ENCODE measurements at regions not wholly inside any gene's neighbourhood (a gene's known extent, or its start where the extent isn't known, plus 50 kb on each side); places are given as distances from the start of the nearest gene placed in this dataset.

- WGBS, 2 donors: 91 to 92% methylated on average over 3 of the region's 3 CpGs
- no peak for TF ChIP-seq CTCF (IDR thresholded peaks at IDR 0.05; ENCODE audit: control extremely low read depth, extremely low read depth)
Measured at GRCh38 chr13:76647550-76647949, 238.7 kb downstream of the KCTD12 start.

GRCh38 chr13:76646946-76647345, 239.3 kb downstream of the KCTD12 start:
- WGBS, 2 donors: 93 to 95% methylated on average over 2 of the region's 2 CpGs
- Histone ChIP-seq H3K27ac (ENCODE audit: low read depth in 1 of 2, low read length in 1 of 2) (no peak overlapping the region), H3K4me1 (ENCODE audit: control insufficient read depth in 5 of 5, insufficient read depth in 5 of 5, low read length in 5 of 5) (no peaks in the 10 kb centered on the region), H3K36me3 (ENCODE audit: control insufficient read depth in 4 of 4, insufficient read depth in 4 of 4, low read length in 4 of 4) (no peaks in the 10 kb centered on the region), H3K9me3 (ENCODE audit: control insufficient read depth in 4 of 4, insufficient read depth in 3 of 4, low read length in 3 of 4) (no peaks in the 10 kb centered on the region), H3K27me3 (ENCODE audit: control insufficient read depth in 3 of 3, insufficient read depth in 3 of 3, low read length in 2 of 3) (no peaks in the 10 kb centered on the region), H3K9ac (ENCODE audit: insufficient read depth in 1 of 2, low read length in 2 of 2) (no peak overlapping the region), H3K4me3 (no peak overlapping the region)
- TF ChIP-seq CTCF (IDR thresholded peaks at IDR 0.05; ENCODE audit: control extremely low read depth, extremely low read depth): no peak
- ATAC-seq (ENCODE audit: insufficient read depth, low FRiP score): no peak
- DNase-seq: no peak

More at GRCh38 chr13:76647550-76647949, 238.7 kb downstream of the KCTD12 start:
- ATAC-seq (ENCODE audit: insufficient read depth, low FRiP score) (no peak), DNase-seq (no peak)
- Histone ChIP-seq H3K27ac (ENCODE audit: low read depth in 1 of 2, low read length in 1 of 2) (no peak overlapping the region), H3K9ac (ENCODE audit: insufficient read depth in 1 of 2, low read length in 2 of 2) (no peak overlapping the region), H3K36me3 (ENCODE audit: control insufficient read depth in 4 of 4, insufficient read depth in 4 of 4, low read length in 4 of 4) (no peaks in the 10 kb centered on the region), H3K27me3 (ENCODE audit: control insufficient read depth in 3 of 3, insufficient read depth in 3 of 3, low read length in 2 of 3) (no peaks in the 10 kb centered on the region), H3K9me3 (ENCODE audit: control insufficient read depth in 4 of 4, insufficient read depth in 3 of 4, low read length in 3 of 4) (no peaks in the 10 kb centered on the region), H3K4me1 (ENCODE audit: control insufficient read depth in 5 of 5, insufficient read depth in 5 of 5, low read length in 5 of 5) (no peaks in the 10 kb centered on the region), H3K4me3 (no peak overlapping the region)

- Histone ChIP-seq H3K27ac (ENCODE audit: low read depth in 1 of 2, low read length in 1 of 2) (no peak overlapping the region), H3K9me3 (ENCODE audit: control insufficient read depth in 4 of 4, insufficient read depth in 3 of 4, low read length in 3 of 4) (no peaks in the 10 kb centered on the region), H3K4me1 (ENCODE audit: control insufficient read depth in 5 of 5, insufficient read depth in 5 of 5, low read length in 5 of 5) (no peaks in the 10 kb centered on the region), H3K36me3 (ENCODE audit: control insufficient read depth in 4 of 4, insufficient read depth in 4 of 4, low read length in 4 of 4) (no peaks in the 10 kb centered on the region), H3K4me3 (no peak overlapping the region), H3K27me3 (ENCODE audit: control insufficient read depth in 3 of 3, insufficient read depth in 3 of 3, low read length in 2 of 3) (no peaks in the 10 kb centered on the region), H3K9ac (ENCODE audit: insufficient read depth in 1 of 2, low read length in 2 of 2) (no peak overlapping the region)
- 90 to 96% methylated on average over 2 of the region's 2 CpGs for WGBS, 2 donors
- TF ChIP-seq CTCF (IDR thresholded peaks at IDR 0.05; ENCODE audit: control extremely low read depth, extremely low read depth): no peak
- ATAC-seq (ENCODE audit: insufficient read depth, low FRiP score) (no peak), DNase-seq (no peak)
Measured at GRCh38 chr13:76645632-76646031, 240.6 kb downstream of the KCTD12 start.

- WGBS, 2 donors: 0 to 49% methylated on average over 1 of the region's 1 CpG
- H3K4me3 ChIP-seq: no peak overlapping the region
- H3K9ac ChIP-seq (ENCODE audit: insufficient read depth in 1 of 2, low read length in 2 of 2): no peak overlapping the region
- no peak for TF ChIP-seq CTCF (IDR thresholded peaks at IDR 0.05; ENCODE audit: control extremely low read depth, extremely low read depth)
- H3K27ac ChIP-seq (ENCODE audit: low read depth in 1 of 2, low read length in 1 of 2): no peak overlapping the region
- no peaks in the 10 kb centered on the region for H3K9me3 ChIP-seq (ENCODE audit: control insufficient read depth in 4 of 4, insufficient read depth in 3 of 4, low read length in 3 of 4)
- no peaks in the 10 kb centered on the region for H3K36me3 ChIP-seq (ENCODE audit: control insufficient read depth in 4 of 4, insufficient read depth in 4 of 4, low read length in 4 of 4)
- H3K4me1 ChIP-seq (ENCODE audit: control insufficient read depth in 5 of 5, insufficient read depth in 5 of 5, low read length in 5 of 5): no peaks in the 10 kb centered on the region
- ATAC-seq (ENCODE audit: insufficient read depth, low FRiP score): no peak
- no peaks in the 10 kb centered on the region for H3K27me3 ChIP-seq (ENCODE audit: control insufficient read depth in 3 of 3, insufficient read depth in 3 of 3, low read length in 2 of 3)
- peak in 2 of 3 donors; percentile 22 to 44 for DNase-seq
Measured at GRCh38 chr13:76644906-76645305, 241.3 kb downstream of the KCTD12 start.

Data from lung (tissue), 11 donors.